ENCODE measurements at regions not wholly inside any gene's neighbourhood (a gene's known extent, or its start where the extent isn't known, plus 50 kb on each side); places are given as distances from the start of the nearest gene placed in this dataset.
"Not testable (repeated sequence)": the region's sequence is repeated elsewhere in the genome, so short reads cannot be mapped to it uniquely, and the experiment has no call there.

- DNase-seq: no peak
- TF ChIP-seq POLR2A (IDR thresholded peaks at IDR 0.05; ENCODE audit: low read length) (no peak), GATA1 (IDR thresholded peaks at IDR 0.05; ENCODE audit: low read depth, low read length) (no peak)
Observed at GRCh38 chr13:90648497-90648896, 699.0 kb upstream of the MIR17HG start.

GRCh38 chr13:90652036-90652435 lies 695.5 kb upstream of the MIR17HG start:
- no peak for DNase-seq
- TF ChIP-seq POLR2A (IDR thresholded peaks at IDR 0.05; ENCODE audit: low read length): no peak
- TF ChIP-seq GATA1 (IDR thresholded peaks at IDR 0.05; ENCODE audit: low read depth, low read length): no peak

DNA sequence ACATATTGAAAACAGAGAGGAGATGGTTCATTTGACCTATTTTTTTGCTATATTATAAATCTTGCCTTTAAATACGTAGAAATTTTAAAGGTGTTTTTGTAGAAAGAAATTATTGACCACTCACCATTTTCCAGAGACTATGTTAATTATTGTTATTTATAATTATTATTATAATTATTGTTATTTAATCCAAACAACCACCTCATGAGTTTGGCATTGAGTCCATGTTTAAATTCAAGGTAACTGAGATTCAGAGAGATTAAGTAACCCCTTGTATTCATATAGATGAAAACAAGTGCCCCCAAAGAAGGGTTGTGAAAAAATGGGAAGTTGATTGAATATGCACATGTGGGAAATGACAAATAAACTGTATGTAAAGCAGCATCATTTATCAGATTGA lies 692.5 kb upstream of the MIR17HG start:
- no peak for DNase-seq
- no peak for TF ChIP-seq GATA1 (IDR thresholded peaks at IDR 0.05; ENCODE audit: low read depth, low read length)

GRCh38 chr13:90664200-90664599 lies 683.3 kb upstream of the MIR17HG start:
- not testable (repeated sequence) for DNase-seq

DNA sequence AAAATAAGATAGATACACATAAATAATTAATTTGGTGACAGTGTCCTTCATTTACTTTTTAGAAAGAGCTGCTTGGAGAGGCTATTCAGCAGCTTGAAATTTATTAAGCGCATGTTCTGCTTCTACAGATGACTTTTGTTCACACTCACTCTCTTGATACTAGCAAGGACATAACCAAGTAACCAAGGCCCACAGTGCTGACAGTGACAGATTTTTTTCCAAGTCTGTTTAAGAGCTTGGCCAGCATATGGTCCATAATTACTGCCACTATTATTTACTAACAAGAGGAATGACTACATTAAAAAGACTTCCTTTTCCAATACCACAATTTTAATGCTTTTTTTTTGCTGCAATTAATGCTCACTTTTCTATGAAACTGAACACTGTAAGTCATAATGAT lies 673.7 kb upstream of the MIR17HG start:
- TF ChIP-seq POLR2A (IDR thresholded peaks at IDR 0.05; ENCODE audit: low read length): no peak
- no peak for TF ChIP-seq GATA1 (IDR thresholded peaks at IDR 0.05; ENCODE audit: low read depth, low read length)
- DNase-seq: no peak

- TF ChIP-seq POLR2A (IDR thresholded peaks at IDR 0.05; ENCODE audit: low read length) (no peak), GATA1 (IDR thresholded peaks at IDR 0.05; ENCODE audit: low read depth, low read length) (no peak)
- no peak for DNase-seq
Observed at GRCh38 chr13:90675129-90675528, 672.4 kb upstream of the MIR17HG start.

DNA sequence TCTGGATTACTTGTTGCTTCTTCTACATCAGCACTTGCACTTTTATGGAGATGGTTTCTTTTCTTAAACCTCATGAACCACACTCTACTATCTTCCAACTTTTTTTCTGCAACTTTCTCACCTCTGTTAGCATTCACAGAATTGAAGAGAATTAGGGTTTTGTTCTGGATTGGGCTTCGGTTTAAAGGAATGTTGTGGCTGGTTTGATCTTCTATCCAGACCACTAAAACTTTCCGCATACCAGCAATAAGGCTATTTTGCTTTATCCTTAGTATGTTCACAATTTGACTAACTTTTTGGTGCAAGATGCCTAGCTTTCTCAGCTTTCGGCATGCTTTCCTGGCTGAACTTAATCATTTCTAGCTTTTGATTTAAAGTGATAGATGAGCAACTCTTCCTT lies 666.7 kb upstream of the MIR17HG start:
- no peak for TF ChIP-seq POLR2A (IDR thresholded peaks at IDR 0.05; ENCODE audit: low read length)
- no peak for DNase-seq

DNA sequence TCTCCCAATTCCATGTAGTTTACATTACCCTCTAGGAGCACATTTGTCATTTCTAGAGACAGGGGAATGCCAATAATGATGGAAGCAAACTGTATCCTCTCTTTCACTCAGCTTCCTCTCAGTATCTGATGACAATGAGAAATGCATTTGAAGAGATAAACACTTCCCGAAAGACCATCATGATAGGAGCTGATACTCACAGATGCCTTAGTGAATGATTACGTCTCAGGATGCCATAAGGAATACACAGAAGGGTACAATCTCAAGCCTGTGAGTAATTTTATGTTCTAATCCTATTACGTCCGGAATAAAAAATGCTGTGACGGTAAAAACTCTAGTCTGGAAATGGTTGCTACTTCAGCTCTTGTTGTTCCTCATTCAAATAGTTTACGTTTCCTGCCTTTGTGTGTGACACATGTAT lies 663.8 kb upstream of the MIR17HG start:
- no peak for TF ChIP-seq GATA1 (IDR thresholded peaks at IDR 0.05; ENCODE audit: low read depth, low read length)
- TF ChIP-seq POLR2A (IDR thresholded peaks at IDR 0.05; ENCODE audit: low read length): no peak
- no peak for DNase-seq

DNA sequence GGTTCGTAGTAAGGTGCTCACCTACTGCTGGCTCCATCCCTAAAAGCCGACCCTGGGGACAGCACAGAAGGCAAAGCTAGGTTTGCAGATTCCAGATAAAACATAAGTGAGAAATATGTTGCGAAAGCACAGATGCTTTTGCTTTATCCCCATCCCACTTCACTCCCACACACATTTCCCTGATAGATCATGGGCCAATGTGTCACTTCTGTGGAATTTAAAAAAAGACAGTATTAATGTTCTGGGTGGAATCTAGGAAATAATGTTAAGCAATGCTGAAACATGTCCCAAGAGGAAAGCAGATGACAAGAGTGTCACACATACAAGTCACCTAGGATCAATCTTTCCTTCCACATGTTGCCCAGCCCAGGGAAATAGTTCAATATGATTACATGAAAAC lies 661.0 kb upstream of the MIR17HG start:
- no peak for DNase-seq

DNA sequence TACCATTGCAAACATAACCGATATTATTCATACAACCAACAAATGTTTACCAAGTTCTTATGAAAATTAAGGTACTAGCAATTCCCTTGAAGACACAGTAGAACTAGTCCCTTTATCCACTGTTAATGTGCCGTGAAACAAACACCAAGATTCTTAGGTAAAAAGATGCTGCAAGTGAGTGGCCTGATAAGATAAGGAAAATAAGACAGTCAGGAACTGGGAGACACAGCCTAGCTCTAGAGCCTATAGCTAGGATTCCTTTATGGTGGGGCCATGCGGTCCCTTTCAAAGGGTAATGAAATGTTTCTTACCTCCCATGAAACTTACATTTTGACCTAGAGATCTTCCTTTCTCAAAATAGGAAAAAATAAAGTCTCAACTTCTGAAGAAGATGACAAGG lies 658.4 kb upstream of the MIR17HG start:
- DNase-seq: no peak
- TF ChIP-seq GATA1 (IDR thresholded peaks at IDR 0.05; ENCODE audit: low read depth, low read length) (no peak), POLR2A (IDR thresholded peaks at IDR 0.05; ENCODE audit: low read length) (no peak)

More for the DNA sequence above, 661.0 kb upstream of the MIR17HG start:
- no peak for TF ChIP-seq GATA1 (IDR thresholded peaks at IDR 0.05; ENCODE audit: low read depth, low read length)
- no peak for TF ChIP-seq POLR2A (IDR thresholded peaks at IDR 0.05; ENCODE audit: low read length)

DNA sequence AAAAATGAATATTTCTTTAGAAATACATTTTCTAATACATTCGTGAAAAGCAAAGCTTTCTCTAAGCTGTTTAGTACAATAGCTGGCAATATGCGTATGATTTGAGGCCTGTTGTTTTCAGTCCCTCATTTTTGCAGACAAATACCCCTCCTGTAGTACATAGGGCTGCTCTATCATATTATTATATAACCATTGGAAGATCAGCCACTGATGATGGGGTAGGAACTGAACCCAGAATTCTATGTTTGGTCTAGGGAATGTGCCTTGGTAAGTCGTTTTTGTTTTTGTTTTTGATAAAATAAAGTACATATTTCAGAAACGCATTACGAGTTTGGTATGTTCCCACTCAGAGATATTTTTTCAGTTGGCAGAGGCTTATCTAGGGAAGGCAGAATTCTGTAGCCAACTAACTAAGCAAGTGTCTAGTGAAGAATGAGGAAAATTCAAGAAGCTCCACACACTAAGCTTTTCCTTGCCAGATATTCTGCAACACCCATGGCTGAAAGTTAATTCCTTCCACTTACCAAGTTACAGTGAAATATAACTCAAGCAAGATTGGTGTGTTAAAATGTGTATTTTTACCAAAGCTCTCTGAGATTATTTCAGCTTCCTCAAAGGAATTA lies 656.9 kb upstream of the MIR17HG start:
- TF ChIP-seq GATA1 (IDR thresholded peaks at IDR 0.05; ENCODE audit: low read depth, low read length): no peak
- no peak for TF ChIP-seq POLR2A (IDR thresholded peaks at IDR 0.05; ENCODE audit: low read length)
- DNase-seq: no peak

GRCh38 chr13:90696254-90696653 lies 651.2 kb upstream of the MIR17HG start:
- no peak for DNase-seq
- TF ChIP-seq GATA1 (IDR thresholded peaks at IDR 0.05; ENCODE audit: low read depth, low read length): no peak
- TF ChIP-seq POLR2A (IDR thresholded peaks at IDR 0.05; ENCODE audit: low read length): no peak

DNA sequence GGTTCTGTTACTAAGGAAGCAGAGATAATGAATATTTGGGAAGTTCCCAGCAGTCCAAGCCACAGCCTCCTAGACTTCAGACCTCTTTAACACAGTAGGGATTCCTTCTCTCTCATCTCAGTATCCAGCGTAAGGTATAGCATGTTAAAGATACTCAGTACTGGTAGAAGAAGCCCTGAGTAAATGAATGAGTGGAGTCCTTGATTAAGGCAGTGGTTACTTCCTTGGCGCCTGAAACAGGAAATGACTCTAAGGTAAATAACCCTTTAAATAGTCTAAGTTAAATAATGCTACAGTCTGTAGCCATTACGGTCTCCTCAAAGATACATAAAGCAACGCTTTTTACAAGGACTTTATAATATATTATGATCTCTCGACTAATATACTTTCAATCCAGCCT lies 650.8 kb upstream of the MIR17HG start:
- DNase-seq: no peak
- TF ChIP-seq GATA1 (IDR thresholded peaks at IDR 0.05; ENCODE audit: low read depth, low read length): no peak
- no peak for TF ChIP-seq POLR2A (IDR thresholded peaks at IDR 0.05; ENCODE audit: low read length)

GRCh38 chr13:90700340-90700739 lies 647.1 kb upstream of the MIR17HG start:
- TF ChIP-seq GATA1 (IDR thresholded peaks at IDR 0.05; ENCODE audit: low read depth, low read length): no peak
- TF ChIP-seq POLR2A (IDR thresholded peaks at IDR 0.05; ENCODE audit: low read length): no peak
- DNase-seq: no peak

- TF ChIP-seq GATA1 (IDR thresholded peaks at IDR 0.05; ENCODE audit: low read depth, low read length) (no peak), POLR2A (IDR thresholded peaks at IDR 0.05; ENCODE audit: low read length) (no peak)
- DNase-seq: no peak
Observed at GRCh38 chr13:90701264-90701663, 646.2 kb upstream of the MIR17HG start.

GRCh38 chr13:90702050-90702449 lies 645.4 kb upstream of the MIR17HG start:
- TF ChIP-seq GATA1 (IDR thresholded peaks at IDR 0.05; ENCODE audit: low read depth, low read length): no peak
- no peak for TF ChIP-seq POLR2A (IDR thresholded peaks at IDR 0.05; ENCODE audit: low read length)
- DNase-seq: no peak

Data from erythroblast (primary cell).